Dedifferentiated amniotic fluid mesenchymal stem cell (primary cell): ENCODE measurements at regions not wholly inside any gene's neighbourhood (a gene's known extent, or its start where the extent isn't known, plus 50 kb on each side); places are given as distances from the start of the nearest gene placed in this dataset.
"Not testable (repeated sequence)": the region's sequence is repeated elsewhere in the genome, so short reads cannot be mapped to it uniquely, and the experiment has no call there.

ENCODE experiments used
- DNase-seq: peaks from one replicate; pipeline ENCODE4 v3.0.0-alpha.2; 2016; ENCODE audit errors: extremely low spot score

DNA sequence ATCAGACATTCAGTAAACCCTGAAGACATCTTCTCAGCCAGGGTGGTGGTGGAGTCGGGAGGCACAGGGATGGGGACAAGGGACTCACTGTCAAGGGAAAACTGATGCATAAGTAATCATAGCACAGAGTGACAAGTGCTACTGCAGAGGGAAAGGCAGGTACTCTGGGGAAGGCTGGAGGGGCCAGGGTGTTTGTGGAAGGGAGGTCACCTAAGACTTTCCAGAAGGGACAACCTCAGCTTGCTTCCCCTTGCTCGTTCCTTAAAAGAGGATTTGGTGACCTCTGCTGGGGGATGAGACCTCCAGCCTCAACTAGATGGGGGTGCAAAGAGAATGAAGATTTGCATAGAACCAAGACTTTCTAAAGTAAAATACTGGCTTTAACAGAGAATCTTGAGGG lies 99.5 kb downstream of the SLC4A3 start:
- DNase-seq, result no peak

DNA sequence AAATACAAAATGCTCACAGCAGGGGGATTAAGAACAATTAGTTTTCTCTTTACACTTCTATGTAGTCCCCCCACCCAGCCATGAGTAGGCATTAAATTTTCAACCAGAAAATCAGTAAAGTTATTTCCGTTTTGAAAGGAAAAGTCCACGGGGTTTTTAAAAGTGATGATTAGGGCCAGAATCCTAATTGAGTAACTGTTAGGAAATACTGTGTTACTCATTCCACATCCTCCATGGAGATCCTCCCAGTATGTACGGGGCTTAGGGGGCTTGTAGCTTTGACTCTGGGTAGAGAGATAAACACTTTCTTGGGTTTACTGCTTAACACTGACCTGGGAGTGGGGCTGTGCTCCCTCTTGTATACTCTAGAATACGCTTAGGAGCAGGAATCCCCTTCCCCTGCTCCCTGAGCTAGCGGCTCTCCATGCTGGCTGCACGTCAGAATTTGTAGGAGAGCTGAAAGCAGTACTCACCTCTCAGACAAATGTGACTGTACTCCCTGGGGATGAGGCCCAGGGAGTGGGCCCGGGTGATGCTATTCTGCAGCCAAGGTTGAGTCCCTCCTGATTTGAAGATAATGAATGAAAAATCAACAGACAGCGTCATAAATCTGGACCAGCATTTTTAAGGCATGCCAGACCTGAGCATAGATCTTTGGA lies 100.5 kb downstream of the SLC4A3 start:
- DNase-seq, result no peak

DNA sequence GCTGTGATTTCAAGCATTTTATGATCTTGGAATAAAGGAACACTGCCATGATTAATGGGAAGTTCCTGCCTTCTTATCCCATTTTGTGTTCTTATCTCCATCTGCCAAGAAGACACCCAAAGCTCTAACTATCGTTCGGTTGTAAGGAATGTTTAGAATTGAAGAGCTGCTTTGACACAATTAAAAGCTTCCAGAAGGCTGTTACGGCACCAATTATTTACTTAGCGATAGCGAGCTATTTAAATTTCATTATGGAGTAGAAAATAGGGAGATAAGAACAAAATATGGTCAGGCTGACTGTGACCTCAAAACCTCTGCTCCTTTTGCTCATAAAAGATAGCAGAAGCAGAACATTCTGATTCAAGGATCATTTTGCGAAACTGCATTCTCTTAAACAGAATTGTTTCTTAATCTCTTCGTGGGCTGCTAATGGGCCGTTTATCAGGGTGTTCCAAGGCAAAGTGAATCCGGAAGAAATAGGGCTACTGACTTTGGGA lies 101.6 kb downstream of the SLC4A3 start:
- DNase-seq, result no peak

DNA sequence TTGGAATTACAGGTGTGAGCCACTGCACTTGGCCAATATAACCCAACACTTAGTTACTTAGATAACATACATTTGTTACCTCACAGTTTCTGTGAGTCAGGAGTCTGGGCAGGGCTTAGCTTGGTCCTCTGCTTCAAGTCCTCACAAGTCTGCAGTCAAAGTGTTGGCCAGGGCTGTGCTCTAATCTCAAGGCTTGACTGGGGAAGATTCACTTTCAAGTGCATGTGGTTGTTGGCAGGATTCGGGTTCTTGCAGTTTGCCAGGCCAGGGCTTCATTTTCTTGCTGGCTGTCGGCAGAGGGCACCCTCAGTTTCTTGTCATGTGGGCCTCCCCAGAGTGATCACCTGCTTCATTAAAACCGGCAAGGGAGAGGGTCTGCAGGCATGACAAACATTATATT lies 103.7 kb downstream of the SLC4A3 start:
- no peak for DNase-seq

DNA sequence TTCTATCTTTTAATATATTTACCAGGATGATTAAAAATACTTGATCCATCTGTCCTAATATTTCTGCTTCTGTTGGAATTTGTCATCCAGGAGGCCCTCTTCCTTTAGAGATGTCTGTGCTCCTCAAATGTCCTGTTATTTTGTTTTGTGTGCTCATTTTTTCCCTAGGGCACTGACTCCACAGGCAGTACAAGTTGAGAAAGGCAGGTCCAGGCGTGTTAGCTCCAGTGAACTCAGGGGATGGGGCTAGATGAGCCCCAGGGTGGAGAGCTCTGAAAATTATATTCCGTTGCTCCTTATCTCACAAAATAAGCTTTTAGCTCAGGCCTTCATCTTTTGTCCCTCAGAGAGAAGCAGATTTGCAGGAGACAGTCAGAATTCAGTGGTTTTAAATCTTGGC lies 105.7 kb downstream of the SLC4A3 start:
- no peak for DNase-seq

DNA sequence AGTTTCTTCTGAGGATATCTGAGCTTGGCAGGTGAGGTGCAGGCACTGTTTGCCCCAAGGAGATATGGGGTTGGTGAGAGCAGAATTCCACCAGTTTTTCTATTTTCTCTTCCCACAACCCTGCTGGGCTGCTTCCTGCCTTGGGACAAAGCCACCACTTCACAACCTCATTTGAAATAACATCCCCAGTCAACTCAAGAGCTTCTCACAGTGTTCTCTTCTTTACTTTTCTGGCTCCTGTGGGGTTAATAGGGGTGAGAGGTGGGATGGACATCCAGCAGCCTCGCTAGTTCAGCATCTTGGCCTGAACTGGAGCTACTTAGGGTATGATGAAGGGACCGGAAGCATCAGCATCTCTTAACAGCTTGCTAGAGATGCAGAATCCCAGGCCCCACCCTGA lies 106.3 kb downstream of the SLC4A3 start:
- DNase-seq, result no peak

DNA sequence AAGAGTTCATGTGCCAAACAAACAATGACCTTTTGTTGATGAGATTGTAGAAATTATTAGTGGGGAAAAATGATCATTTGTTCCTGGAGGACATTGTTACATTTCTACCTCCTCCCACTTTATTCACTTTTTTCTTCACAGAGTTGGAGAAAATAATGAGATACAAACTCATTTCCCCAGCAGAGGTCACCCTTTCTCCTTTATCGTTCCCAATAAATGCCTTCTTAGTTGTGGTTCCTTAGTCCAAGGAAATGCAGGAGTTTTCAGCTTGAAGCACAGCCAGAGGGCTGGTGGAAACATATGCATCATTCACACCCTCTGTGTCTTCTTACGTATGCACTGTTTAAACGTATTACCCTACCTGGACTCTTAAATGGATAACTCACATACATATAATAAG lies 108.8 kb downstream of the SLC4A3 start:
- peak; percentile 89 for DNase-seq

DNA sequence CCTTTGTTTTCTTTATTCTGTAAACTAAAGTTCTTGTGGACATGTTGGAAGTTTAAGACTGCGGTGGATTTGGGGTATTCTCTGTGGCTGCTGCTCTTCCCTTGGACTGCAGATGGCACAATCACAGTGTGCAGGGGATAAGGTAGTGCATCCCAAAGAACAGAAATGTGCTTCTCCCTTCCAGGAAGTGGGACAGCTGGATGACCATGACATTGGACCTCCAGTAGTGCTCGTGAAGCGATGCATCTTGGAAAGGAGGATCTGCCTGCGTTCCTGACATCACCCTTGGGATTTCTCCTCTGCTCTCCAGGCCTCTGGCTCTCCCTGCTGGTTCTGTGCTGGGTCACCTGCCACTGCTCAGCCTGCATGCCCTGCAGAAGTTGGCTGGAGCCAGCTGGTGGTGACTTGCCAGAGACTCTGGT lies 109.9 kb downstream of the SLC4A3 start:
- DNase-seq, result no peak

DNA sequence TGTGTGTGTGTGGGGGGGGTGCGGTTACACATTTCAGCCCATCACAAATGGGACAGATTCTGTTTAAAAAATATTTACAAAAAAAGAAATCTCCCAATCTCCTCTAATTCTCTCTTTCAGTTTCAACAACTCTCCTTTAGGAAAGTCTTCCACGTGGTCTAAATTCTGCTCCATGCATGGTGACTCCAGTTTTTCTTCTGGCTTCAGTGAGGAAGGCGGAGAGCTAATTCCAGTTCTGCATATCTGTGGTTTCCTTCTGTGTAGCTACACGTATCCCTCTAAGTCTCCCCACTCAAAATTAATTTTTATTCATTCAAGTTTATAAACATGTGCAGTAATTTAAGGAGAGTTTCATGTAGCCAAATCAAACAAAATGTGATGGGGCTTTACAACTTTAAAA lies 111.6 kb downstream of the SLC4A3 start:
- DNase-seq, result peak; percentile 77

DNA sequence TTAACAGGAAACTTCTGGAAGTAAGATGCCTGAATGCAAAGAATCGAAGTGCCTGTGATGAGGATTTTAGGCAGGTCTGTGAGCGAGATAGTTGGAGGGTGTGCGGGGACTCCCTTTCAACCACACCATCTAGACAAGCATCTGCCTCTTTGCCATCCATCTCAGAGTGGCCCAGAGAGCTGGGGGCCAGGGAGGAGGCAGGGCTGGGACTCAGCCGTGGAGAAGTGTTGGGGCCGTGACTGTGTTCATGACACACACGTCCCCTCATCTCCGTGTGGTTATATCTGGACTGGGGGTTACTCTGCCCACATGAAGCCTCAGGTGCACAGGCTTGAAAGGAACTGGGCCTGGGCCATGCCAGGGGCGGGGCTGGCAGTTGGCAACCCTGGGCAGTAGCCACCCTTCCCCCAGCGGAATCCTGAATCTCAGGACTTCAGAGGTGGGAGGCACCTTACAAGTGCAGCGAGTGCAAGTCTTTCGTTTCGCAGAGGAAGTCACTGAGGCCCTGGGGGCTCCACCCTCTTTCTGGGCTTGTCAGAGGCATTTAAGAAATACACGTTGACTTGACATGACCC lies 112.5 kb downstream of the SLC4A3 start:
- no peak for DNase-seq

DNA sequence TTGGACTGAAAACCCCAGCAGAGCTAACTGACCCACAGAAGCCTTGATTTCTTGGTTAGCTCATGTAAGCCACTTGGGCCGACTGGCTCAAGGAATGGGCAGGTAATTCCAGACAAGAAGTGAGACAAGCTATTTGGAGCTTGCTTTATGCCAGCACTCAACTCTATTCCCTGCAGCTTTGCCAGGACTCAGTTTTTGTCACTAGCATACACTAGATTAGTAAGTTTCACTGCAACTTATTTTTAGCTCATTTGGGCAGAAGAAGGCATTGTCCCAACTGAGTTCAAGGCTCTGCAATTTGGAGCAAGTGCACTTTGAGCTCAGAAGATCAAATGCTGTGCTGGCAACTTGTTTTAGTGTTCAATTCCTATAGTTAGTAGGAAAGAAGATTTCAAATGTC lies 116.1 kb downstream of the SLC4A3 start:
- DNase-seq, result no peak

DNA sequence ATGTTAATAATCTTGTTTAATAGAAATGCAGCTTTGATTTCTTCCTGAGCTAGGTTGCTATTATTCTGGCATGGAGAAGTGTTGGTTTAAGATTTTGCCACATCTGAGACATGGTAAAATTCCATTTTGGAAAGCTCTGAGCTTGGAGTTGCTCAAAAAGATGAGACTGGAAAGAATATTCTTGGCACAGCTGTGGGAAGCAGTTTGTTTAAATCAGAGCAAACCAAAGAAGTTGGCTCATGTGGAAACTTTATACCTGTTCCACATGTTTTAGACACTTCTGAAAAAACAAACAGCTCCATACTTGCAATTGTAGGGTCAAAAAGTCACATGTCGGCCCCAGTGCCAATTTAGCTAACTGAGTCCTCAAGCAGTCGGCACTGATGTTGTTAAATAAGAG lies 116.6 kb downstream of the SLC4A3 start:
- no peak for DNase-seq

DNA sequence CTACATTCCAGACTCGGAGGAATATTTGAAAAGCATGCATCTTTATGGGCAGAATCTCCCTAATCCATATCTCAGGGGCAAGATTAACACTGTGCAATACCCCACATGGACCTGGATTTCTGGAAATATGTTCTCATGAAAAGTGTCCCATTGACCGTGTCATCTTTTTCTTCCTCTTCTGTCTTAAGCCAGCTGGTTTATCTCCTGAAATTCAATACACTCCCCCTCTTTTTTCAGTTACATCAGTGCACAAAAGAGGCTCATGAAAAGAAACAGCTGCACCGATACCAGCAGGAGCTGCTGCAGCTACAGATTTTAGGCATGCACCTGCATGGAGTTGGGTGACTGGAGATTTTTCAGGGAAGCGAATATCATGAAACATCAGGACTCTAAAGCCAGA lies 117.2 kb downstream of the SLC4A3 start:
- DNase-seq, result no peak

DNA sequence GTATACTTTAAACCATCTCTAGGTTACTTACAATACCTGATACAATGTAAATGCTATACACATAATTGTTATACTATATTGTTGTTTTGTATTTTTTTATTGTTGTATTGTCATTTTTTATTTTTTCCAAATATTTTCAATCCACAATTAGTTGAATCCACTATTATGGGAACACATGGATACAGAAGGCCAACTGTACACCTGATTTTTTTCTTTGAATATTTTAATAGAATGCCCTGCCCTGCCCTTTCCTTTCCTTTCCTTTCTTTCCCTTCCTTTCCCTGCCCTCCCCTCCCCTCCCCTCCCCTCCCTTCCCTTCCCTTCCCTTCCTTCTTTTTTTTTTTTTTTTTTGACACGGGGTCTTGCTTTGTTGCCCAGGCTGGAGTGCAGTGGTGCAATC lies 120.2 kb downstream of the SLC4A3 start:
- DNase-seq, result no peak

DNA sequence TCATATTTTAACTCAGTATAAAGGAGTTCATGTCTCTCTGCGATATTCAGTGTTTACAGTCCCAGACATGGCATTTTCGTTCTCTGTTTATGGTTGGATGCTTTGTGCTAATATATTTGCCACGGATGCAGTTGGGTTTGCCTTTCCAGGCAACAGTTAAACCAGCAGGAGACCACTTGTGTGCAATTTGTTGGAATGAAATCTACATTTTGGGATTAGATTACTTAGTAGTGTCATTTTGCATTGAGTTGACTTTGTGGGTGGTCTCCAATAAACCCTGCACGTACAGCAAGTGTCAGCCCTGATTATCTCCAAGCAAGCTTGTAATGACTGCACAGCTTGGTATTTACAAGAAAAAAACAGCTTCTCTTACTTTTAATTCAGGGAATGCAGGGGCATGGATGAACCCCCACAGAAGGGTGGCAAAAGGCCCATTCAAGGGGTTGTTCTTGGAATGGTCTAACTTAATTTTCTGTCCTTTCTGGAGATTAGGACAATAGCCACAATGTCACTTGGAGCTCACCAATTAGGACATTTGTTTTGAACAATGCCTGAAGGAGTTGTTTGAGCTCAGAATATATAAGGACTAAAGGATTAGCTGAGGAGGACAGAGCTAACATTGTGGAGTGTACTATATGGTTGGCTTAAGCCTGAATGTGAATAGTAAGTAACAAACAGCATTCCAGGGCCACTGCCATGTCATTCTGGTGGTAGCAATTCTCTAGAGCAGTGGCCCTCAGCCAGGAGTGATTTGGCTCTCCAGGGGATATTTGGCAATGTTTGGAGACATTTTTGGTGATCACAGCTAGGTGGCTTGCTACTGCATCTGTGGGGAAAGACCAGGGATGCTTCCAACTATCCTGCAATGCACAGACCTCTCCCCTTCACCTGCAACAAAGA lies 121.5 kb downstream of the SLC4A3 start:
- DNase-seq, result no peak

DNA sequence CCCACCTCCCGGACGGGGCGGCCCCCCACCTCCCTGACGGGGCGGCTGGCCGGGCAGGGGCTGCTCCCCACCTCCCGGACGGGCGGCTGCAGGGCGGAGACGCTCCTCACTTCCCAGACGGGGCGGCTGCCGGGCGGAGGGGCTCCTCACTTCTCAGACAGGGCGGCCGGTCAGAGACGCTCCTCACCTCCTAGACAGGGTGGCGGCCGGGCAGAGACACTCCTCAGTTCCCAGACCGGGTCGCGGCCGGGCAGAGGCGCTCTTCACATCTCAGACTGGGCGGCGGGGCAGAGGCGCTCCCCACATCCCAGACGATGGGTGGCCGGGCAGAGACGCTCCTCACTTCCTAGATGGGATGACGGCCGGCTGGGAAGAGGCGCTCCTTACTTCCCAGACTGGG lies 123.7 kb downstream of the SLC4A3 start:
- not testable (repeated sequence) for DNase-seq

DNA sequence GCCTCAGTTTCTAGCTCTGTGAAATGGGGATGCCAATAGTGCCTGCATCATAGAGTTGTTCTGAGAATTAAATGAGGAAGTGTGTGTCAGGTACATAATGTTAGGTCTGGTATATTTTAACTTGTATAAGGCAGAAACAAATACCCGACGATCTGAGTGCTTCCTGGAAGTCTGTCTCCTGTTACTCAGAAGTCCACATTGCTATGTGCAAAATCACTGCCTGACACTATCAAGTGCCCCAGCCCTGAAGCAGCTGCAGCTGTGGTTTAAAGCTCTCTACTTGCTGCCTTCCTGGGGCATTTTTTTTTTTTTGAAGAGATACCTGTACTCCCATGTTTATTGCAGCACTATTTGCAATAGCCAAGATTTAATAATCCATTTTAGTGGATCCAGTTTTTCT lies 125.3 kb downstream of the SLC4A3 start:
- no peak for DNase-seq

DNA sequence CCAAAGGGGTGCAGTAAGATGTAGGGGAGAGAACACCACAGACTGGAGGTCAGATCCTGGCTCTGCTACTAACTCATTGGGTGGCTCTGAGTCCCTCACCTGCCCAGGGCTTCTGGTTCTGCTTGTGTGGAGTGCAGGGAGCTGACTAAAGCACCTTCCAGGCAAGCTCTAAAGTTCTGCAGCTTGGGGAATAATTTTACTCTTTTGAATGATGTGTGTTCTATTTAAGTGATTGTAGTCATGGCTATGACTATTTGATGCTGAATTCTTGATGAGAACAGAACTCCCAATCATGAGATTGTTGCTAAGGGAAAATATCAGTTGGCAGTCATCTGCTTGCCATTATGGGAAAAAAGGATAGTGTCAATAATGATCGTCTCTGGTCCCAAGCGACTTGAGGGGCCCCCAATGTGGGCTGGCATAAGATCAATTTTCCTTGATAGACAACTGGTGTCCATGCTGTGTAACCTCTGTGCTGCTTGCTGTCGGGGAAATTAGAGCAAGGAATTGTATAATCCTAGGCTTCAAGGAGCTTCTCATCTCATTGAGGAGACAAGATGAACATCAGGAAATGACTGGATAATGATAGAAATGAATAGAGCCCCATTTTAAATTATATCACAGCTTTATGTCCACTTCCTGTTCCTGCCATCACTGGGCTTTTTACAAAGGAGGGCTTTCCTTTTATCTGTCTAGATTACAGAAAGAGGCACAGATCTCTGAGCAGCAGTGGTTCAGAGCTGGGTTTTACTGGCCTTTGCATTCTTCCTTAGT lies 131.7 kb downstream of the SLC4A3 start:
- DNase-seq, result no peak

DNA sequence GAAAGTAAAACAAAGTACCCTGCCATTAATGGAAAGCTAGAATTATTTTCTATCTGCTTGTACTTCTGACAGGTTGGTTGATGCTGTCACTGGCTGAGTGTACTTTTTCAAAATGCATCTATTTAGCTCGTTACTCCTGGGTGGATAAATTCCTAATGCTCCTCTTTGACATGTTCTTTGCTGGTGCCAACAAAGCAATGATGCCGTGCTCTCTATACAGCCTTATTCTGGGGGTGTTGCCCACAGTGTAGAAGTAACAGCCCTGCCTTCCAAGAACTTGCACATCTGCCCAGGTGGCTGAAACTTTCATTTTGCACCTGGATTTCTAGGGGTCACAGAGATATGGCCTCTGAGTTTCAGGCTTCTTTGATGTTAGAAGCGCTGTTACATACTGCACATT lies 132.4 kb downstream of the SLC4A3 start:
- DNase-seq, result no peak

DNA sequence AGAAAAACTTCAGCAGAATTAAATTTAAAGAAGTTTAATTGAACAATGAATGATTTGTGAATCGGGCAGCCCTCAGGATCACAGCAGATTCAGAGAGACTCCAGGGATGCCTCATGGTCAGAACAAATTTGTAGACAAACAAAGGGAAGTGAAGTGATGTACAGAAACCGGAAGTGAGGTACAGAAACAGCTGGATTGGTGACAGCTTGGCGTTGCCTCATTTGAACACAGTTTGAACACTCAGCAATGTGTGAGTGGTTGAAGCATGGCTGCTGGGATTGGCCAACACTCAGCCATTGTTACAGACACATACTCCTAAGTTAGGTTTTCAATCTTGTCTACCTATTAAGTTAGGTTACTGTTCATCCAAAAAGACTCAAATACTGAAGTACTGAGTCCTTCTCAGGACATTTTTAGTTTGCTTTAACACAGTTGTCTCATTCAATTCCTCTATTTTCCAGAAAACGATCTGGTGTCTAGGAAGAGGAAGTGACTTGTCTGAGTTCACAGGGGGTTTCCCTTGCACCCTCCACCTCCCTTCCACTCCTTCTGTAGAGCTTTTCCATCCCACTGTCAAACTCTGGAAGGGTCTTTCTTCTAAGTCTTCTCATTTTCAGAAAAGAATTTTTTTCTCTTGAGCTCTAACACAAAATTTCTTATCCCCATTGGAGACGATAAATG lies 137.9 kb downstream of the SLC4A3 start:
- DNase-seq, result no peak

DNA sequence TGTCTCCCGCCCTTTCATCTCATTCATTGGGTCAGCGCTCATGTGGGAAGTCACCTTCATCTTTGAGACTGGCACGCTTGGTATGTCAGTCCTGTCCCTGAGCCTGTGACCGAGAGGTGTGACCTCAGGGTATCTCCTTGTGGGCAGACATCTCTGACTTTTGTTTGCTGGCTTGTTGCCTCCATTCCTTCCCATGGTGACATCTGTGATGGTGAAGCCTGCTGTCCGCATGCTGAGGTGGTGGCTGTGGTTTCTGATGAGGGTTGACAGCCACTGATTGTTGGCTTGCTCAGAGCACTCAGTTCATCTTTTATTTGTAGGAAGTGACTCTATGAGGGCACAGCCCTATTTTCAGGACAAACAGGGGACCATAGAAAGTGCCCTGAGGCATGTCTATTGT lies 139.2 kb downstream of the SLC4A3 start:
- no peak for DNase-seq
